Eye (tissue), 1 donor: ENCODE measurements at regions not wholly inside any gene's neighbourhood (a gene's known extent, or its start where the extent isn't known, plus 50 kb on each side); places are given as distances from the start of the nearest gene placed in this dataset.
"Not testable (repeated sequence)": the region's sequence is repeated elsewhere in the genome, so short reads cannot be mapped to it uniquely, and the experiment has no call there.

Experiments used
- DNase-seq: peaks from one replicate; pipeline ENCODE4 v3.0.0-alpha.2; 2015

DNA sequence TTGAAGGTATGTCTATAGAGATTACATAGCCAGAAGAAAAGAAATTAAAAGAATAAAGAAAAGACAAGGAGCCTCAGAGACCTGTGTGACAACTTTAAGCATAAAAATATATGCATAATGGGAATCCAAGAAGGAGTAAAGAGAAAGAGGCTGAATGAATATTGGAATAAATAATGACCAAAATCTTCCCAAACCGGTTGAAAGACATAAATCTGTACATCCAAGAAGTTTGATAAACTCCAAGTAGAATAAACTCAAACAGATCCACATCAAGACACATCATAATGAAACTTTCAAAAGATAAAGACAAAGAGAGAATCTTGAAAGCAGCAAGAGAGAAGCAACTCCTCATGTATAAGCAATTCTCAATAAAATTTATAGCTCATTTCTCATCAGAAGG, 132.4 kb upstream of the ZNF516 start:
- no peak for DNase-seq

- DNase-seq = no peak
Observed at GRCh38 chr18:76626991-76627390, 131.9 kb upstream of the ZNF516 start.

GRCh38 chr18:76622651-76623050, 127.6 kb upstream of the ZNF516 start:
- peak; percentile 77 for DNase-seq

GRCh38 chr18:76621782-76622495, 126.9 kb upstream of the ZNF516 start:
- DNase-seq = peak; percentile 67

- peak; percentile 53 for DNase-seq
Observed at GRCh38 chr18:76621226-76621625, 126.2 kb upstream of the ZNF516 start.

DNA sequence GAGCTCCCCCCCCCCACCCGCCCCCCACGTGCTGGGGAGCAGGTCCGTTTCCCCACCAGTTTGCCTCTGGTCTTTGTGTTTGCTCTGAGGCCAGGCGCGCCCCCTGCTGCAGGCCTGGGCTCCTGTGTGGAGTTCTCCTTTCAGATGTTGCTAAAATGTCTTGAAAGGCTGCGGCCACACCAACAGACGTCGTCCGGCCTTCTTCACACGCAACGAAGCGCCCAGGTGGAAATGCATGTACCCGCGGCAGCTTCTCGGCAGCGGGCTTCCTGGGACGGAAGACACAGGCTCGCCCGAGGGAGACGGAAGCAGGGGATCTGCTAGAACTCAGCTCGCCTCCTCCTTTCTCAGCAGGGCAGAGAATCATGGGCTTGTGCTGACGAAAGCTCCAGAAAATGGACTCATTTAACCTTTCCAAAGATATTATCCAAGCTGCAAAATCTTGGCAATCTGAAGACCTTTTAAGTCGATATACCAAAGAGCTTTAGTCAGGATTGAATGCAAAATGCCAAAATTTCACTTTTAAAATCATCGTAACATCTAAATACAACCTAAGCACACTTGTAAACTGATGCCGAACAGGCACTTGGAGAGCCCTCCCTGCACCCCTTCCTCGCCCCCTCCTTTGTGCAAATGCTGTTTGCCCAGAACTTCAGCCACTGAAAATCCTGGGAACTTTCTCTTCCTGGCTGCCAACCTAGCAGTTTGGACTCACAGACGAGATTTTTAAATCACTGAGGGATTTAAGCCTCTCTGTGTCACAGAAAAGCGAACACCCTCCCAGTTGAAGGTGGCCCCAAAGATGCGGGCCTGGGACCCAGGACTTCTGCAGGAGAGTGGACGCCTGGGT, 125.5 kb upstream of the ZNF516 start:
- peak; percentile 92 for DNase-seq

DNA sequence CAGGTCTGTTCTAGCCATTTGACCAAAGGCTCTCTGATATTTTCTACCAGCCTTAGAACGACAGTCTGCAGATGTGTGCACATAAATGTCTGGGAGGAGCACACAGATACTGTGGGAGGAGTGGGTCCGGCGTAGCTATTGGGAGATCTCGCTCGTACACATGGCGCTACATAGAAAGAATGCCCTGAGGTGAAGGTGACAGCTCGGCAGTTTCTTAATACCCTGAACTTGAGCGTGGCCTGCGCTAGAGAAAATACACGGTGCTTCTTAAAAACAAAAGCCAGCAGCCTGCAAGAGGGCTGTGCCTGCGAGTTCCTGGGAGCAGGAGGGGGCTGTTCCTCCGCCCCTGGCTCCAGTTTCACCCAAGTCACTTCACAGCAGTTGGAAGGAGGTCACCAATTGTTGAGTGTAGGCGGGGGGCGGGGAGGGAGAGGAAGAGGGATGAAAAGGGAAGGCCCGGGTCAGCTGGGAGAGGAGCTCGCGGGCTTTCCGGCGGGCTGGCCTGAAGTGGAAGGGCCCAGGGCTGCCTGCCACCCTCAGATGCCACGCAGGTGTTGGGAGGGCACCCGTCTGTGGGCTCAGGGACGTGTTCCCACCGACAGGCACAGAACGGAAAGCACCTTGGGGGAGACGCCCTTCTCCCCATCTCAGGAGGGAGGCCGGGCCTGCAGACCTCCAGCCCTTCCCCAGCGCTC, 124.7 kb upstream of the ZNF516 start:
- DNase-seq = peak; percentile 94

- no peak for DNase-seq
Observed at GRCh38 chr18:76619261-76619620, 124.2 kb upstream of the ZNF516 start.

GRCh38 chr18:76618721-76619120, 123.7 kb upstream of the ZNF516 start:
- DNase-seq = no peak

GRCh38 chr18:76616373-76616772, 121.3 kb upstream of the ZNF516 start:
- no peak for DNase-seq

DNA sequence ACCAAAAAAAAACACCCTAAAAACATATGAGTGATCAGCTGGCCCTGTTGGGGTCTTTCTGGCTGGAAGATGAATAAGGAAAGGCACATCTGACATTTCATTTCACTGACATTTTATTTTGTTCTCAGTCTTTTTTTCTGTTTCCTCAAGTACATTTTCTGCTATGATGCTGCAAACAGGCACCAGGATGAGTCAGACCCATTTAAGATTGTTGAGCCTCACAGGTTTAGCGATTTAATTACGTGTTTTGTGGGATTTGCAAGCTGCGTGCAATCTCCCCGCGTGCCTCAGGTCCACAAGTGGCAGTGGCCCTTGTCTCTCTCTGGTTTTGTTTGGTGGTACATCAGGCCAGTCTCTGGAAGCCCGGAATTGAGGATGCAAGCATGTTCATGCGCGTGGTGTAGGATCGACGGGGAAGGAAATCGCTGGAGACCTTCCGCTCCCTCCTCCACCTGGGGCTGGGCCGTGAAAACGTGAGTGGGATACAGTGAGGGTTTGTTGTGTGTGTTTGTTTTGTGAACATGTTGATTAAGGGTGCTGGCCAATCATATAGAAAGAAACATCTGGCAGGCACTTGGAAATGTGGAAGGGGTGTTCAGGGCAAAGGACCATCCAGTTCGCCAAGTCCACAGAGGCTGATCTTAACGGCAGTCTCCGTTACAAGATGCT, 120.2 kb upstream of the ZNF516 start:
- no peak for DNase-seq

DNA sequence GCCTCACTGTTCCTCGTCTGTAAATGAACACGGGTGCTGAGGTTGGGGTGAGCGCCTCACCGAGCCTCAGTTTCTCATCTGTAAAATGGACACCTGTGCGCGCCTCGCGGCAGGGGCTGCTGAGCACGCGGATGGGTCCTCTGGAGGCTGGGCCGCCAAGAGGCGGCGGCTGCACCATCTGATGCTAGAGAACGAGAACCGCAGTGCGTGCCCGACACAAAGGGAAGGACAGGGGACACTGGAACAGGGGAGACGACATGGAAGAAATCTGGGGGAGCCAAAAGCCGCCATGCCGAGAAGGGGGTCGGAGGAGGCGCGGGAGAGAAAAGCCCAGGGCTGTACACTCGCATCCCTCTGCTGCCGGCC, 118.7 kb upstream of the ZNF516 start:
- no peak for DNase-seq

DNA sequence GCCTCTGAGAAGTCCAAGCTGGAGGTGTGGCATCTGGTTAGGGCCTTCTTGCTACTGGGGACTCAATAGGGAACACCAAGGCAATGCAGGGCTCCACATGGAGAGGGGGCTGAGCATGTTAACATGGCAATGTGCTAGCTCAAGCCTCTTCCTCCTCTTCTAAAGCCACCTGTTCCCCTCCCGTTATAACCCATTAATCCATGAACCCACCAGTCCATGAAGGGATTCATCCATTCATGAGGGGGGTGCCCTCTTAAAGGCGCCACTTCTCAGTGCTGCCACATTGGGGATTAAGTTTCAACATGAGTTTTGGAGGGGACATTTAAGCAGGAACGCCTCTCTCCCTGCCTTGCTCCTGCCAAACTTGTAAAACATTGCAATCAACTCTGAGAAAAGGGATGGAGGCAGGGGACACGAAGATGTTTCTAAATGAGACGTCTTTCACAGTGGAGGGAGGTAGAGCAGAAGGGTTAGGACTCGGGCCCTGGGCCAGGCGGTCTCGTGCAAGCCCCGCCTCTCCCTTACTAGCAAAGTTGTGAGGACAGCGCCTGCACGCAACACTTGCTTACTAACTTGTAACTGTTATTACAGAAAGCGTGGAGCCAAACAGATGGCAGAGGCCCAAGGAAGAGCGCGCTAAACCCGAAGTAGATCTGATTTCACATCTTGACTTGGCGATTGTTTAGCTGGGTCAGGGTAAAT, 118.2 kb upstream of the ZNF516 start:
- DNase-seq = no peak

DNA sequence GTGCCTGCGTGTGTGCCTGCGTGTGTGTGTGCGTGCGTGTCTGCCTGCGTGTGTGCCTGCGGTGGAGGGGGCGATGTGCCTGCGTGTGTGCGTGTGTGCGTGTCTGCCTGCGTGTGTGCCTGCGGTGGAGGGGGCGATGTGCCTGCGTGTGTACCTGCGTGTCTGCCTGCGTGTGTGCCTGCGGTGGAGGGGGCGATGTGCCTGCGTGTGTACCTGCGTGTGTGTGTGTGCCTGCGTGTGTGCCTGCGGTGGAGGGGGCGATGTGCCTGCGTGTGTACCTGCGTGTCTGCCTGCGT, 116.7 kb upstream of the ZNF516 start:
- not testable (repeated sequence) for DNase-seq

GRCh38 chr18:76610933-76611749, 116.1 kb upstream of the ZNF516 start:
- DNase-seq = peak; percentile 67

GRCh38 chr18:76610012-76610411, 115.0 kb upstream of the ZNF516 start:
- DNase-seq = no peak

GRCh38 chr18:76605341-76605929, 110.4 kb upstream of the ZNF516 start:
- DNase-seq = no peak

GRCh38 chr18:76604935-76605240, 109.8 kb upstream of the ZNF516 start:
- DNase-seq = no peak

DNA sequence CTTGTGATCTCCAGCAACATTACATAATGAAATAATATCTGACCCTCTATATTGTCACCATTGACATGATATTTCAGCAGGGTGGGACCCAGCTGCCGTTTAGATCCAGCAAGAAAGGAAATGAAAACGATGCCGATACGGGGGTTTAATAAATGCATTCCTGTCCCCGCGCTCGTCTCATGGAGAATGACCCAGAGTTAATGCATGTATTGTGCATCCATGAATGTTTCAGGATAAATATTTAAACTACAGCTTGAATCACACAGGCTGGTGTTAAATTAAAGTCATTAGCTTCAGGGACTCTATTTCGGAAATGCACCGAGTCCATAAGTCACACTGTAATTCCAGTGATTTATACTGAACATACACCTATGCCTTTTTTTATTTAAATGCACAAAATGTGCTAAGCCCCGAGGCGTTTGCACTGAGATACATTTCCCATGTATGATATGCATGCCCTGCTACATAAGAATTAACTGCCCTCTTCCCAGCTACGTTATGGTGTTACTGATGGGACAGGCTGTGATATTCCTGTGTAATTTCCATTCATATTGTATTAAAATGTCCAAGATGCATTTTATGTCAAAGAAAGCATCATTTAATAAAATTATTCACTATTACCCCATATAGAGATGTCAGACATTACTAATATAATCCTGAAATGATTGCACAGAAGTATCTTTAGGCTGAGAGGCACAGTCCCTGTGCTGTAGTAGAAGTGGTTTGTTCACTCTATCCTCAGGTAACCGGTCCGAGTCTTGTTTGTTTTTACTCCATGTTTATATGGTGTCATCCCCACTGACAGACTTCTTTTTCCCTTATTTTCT, 109.3 kb upstream of the ZNF516 start:
- no peak for DNase-seq

DNA sequence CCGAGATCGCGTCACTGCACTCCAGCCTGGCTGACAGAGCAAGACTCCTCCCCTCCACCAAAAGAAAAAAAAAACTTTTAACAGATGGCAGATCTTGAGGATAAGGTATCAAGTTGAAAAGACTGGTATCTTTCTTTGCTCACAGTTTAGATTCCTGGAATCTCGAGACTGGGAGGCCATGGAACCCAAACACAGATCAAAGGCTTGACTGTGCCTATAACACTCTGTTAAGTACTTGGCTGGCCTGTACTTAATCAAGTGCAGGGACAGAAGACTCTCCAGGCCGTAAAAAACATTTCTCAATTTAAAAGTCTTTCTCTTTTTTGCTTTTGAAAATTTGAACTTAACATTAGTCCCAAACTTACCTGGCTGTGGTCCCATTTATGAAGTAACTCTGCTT, 107.1 kb upstream of the ZNF516 start:
- DNase-seq = no peak

DNA sequence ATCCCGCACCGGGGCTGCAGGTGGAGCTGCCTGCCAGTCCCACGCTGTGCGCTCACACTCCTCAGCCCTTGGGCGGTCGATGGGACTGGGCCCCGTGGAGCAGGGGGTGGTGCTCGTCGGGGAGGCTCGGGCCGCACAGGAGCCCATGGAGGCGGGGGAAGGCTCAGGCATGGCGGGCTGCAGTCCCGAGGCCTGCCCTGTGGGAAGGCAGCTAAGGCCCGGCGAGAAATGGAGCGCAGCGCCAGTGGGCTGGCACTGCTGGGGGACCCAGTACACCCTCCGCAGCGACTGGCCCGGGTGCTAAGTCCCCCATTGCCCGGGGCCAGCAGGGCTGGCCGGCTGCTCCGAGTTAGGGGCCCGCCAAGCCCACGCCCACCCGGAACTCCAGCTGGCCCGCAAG, 105.0 kb upstream of the ZNF516 start:
- not testable (repeated sequence) for DNase-seq
